MM.1S (cell line): ENCODE measurements at regions not wholly inside any gene's neighbourhood (a gene's known extent, or its start where the extent isn't known, plus 50 kb on each side); places are given as distances from the start of the nearest gene placed in this dataset.

Experiments
- DNase-seq: peaks from one replicate; pipeline ENCODE4 v3.0.0-alpha.2; 2015
- H2AFZ ChIP-seq: fragments of 300-600 bp; sonication (generic); 2 replicates; pipeline ENCODE4 v1.6.0; 2016; ENCODE audit warnings: antibody characterized with exemption, low read length
- H3F3A ChIP-seq: fragments of 300-600 bp; sonication (generic); 2 replicates; pipeline ENCODE4 v1.6.1; 2016; ENCODE audit warnings: mild to moderate bottlenecking, antibody characterized with exemption, low read length, moderate library complexity, mixed read lengths; ENCODE audit not compliant: insufficient read depth
- H3K27ac ChIP-seq: fragments of 300-600 bp; sonication (generic); 2 replicates; pipeline ENCODE4 v1.5.1; 2016; ENCODE audit warnings: mild to moderate bottlenecking, low read length
- H3K27me3 ChIP-seq: fragments of 300-600 bp; sonication (generic); replicated peaks from 2 replicates; pipeline ENCODE4 v1.6.0; 2016; ENCODE audit warnings: low read length; ENCODE audit not compliant: insufficient read depth
- H3K36me3 ChIP-seq: fragments of 300-600 bp; sonication (generic); replicated peaks from 2 replicates; pipeline ENCODE4 v1.6.1; 2016; ENCODE audit warnings: mild to moderate bottlenecking, low read length, mixed read lengths; ENCODE audit not compliant: insufficient read depth
- H3K4me1 ChIP-seq: fragments of 300-600 bp; sonication (generic); 2 replicates; pipeline ENCODE4 v1.6.1; 2016; ENCODE audit warnings: low read length, mixed read lengths
- H3K4me2 ChIP-seq: fragments of 300-600 bp; sonication (generic); 2 replicates; pipeline ENCODE4 v1.6.0; 2016; ENCODE audit warnings: low read depth, low read length
- H3K4me3 ChIP-seq: fragments of 300-600 bp; sonication (generic); 2 replicates; pipeline ENCODE4 v1.5.1; 2016; ENCODE audit warnings: low read length, mixed read lengths
- H3K79me2 ChIP-seq: fragments of 300-600 bp; sonication (generic); 2 replicates; pipeline ENCODE4 v1.6.1; 2016; ENCODE audit warnings: mixed run types, low read length, mixed read lengths
- H3K9ac ChIP-seq: fragments of 300-600 bp; sonication (generic); 2 replicates; pipeline ENCODE4 v1.6.1; 2016; ENCODE audit warnings: low read length, mixed read lengths
- H3K9me2 ChIP-seq: fragments of 300-600 bp; sonication (generic); replicated peaks from 2 replicates; pipeline ENCODE4 v1.6.1; 2016; ENCODE audit warnings: mild to moderate bottlenecking, low read length, mixed read lengths; ENCODE audit not compliant: insufficient read depth
- H3K9me3 ChIP-seq: fragments of 300-600 bp; sonication (generic); replicated peaks from 2 replicates; pipeline ENCODE4 v1.6.1; 2016; ENCODE audit warnings: mild to moderate bottlenecking, low read length, mixed read lengths; ENCODE audit not compliant: insufficient read depth
- H4K20me1 ChIP-seq: fragments of 300-600 bp; sonication (generic); 2 replicates; pipeline ENCODE4 v1.6.1; 2016; ENCODE audit warnings: mild to moderate bottlenecking, low read length, moderate library complexity, mixed read lengths; ENCODE audit not compliant: insufficient read depth
- EZH2 ChIP-seq: fragments of 300-600 bp; sonication (generic); optimal IDR thresholded peaks from 2 replicates; pipeline ENCODE3; 2017; ENCODE audit warnings: low read depth, mild to moderate bottlenecking, antibody characterized with exemption, low read length, mixed read lengths
- EZH2phosphoT487 ChIP-seq: fragments of 300-600 bp; sonication (generic); IDR thresholded peaks from 2 replicates; pipeline ENCODE4 v1.6.1; 2018; ENCODE audit warnings: antibody characterized with exemption, low read length
- TF ChIP-seq, protein P1 (sequence below): fragments of 300-600 bp; sonication (generic); IDR thresholded peaks from 2 replicates; pipeline ENCODE4 v1.5.1; 2016; ENCODE audit warnings: antibody characterized with exemption, low read length, mixed read lengths

DNA sequence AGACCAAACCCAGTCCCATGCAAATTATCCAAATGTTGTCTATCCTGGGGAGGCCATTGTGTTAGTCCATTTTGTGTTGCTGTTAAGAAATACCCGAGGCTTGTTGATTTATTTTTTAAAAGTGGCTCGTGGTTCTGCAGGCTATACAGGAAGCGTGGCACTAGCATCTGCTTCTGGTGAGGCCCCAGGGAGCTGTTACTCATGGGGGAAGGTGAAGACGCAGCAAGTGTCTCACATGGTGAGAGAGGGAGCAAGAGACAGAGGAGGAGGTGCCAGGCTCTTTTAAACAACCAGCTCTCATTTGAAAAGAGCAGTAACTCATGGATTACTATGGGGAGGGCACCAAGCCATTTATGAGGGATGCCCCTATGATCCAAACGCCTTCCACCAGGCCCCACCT, 80.3 kb upstream of the ARL4C start:
- Histone ChIP-seq H3K4me2 (no peak overlapping the region), H4K20me1 (no peaks in the 10 kb centered on the region), H3K27ac (no peak overlapping the region), H3K9ac (no peak overlapping the region), H3K79me2 (no peaks in the 10 kb centered on the region), H2AFZ (no peak overlapping the region), H3K27me3 (no peaks in the 10 kb centered on the region), H3K4me1 (no peaks in the 10 kb centered on the region), H3K36me3 (no peaks in the 10 kb centered on the region), H3K9me3 (no peaks in the 10 kb centered on the region), H3K9me2 (no peaks in the 10 kb centered on the region), H3F3A (no peaks in the 10 kb centered on the region), H3K4me3 (no peak overlapping the region)
- TF ChIP-seq, protein P1, sequence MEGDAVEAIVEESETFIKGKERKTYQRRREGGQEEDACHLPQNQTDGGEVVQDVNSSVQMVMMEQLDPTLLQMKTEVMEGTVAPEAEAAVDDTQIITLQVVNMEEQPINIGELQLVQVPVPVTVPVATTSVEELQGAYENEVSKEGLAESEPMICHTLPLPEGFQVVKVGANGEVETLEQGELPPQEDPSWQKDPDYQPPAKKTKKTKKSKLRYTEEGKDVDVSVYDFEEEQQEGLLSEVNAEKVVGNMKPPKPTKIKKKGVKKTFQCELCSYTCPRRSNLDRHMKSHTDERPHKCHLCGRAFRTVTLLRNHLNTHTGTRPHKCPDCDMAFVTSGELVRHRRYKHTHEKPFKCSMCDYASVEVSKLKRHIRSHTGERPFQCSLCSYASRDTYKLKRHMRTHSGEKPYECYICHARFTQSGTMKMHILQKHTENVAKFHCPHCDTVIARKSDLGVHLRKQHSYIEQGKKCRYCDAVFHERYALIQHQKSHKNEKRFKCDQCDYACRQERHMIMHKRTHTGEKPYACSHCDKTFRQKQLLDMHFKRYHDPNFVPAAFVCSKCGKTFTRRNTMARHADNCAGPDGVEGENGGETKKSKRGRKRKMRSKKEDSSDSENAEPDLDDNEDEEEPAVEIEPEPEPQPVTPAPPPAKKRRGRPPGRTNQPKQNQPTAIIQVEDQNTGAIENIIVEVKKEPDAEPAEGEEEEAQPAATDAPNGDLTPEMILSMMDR: no peak
- TF ChIP-seq EZH2phosphoT487 (no peak), EZH2 (no peak)
- no peak for DNase-seq

DNA sequence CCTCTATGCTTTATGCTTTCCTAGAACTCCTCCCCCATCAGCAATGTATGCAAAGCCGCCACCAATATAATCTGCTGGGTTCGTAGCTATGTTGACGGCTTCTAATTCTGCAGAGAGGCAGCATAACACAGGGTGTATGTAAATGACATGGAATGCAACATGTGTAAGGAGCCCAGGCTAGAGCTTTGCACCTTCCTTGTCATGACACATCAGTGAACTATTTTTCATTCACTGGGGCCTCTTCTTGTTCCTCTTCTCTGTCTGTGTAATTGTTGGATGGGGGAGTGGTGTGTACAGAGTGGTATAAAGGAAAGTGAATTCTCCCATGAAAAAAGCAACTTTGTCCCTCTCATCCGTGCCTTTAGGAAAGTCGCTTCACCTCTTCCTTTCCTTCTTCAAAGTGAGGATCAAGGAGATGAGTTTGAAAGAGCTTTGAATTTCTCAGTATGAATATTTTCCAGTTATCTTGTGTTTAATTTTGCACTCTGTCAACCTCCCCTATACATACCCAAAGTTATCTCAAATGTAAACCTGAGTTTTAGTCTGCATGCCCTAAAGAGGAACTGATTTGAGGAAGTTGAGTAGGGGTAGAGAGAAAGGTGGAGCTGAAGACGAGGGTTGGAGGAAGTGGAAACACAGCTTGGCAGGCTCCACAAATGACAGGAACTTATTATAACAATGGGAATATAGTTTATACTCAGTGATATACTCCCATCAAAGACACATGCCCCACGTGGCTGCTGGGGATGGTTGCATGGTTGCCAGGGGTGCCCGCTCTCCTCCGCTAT, 74.9 kb upstream of the ARL4C start:
- no peaks in the 10 kb centered on the region for H3K9me2 ChIP-seq
- H3K9me3 ChIP-seq: no peaks in the 10 kb centered on the region
- no peak overlapping the region for H3K27ac ChIP-seq
- H2AFZ ChIP-seq: no peak overlapping the region
- H4K20me1 ChIP-seq: no peaks in the 10 kb centered on the region
- H3K4me2 ChIP-seq: no peak overlapping the region
- TF ChIP-seq EZH2phosphoT487: no peak
- TF ChIP-seq, protein P1: no peak
- no peak for TF ChIP-seq EZH2
- no peak overlapping the region for H3K9ac ChIP-seq
- H3K27me3 ChIP-seq: no peaks in the 10 kb centered on the region
- H3F3A ChIP-seq: no peaks in the 10 kb centered on the region
- no peak overlapping the region for H3K4me3 ChIP-seq
- H3K36me3 ChIP-seq: no peaks in the 10 kb centered on the region
- H3K4me1 ChIP-seq: no peaks in the 10 kb centered on the region
- no peak for DNase-seq
- no peaks in the 10 kb centered on the region for H3K79me2 ChIP-seq

DNA sequence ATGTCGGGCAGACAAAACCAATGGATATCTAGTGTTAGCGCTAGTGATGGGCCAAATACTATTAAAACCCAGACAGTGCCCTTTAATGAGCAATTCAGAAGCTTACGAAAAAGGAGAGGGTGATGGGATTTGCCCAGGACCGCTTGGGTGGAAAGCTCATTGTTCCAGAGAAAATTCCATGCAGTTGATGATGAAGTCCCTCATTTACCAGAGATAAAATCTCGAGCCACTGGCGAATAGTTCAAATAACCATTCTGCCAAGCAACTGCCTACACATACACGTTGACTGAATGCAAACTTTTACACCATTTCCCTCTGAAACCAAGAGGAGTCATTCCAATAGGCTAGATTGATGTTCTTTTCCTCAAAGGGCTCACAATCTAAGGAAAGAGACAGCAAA, 73.6 kb upstream of the ARL4C start:
- H3F3A ChIP-seq: no peaks in the 10 kb centered on the region
- H3K79me2 ChIP-seq: no peaks in the 10 kb centered on the region
- no peaks in the 10 kb centered on the region for H3K9me2 ChIP-seq
- H3K27me3 ChIP-seq: no peaks in the 10 kb centered on the region
- H3K4me3 ChIP-seq: no peak overlapping the region
- no peak for DNase-seq
- no peak overlapping the region for H3K9ac ChIP-seq
- H3K4me1 ChIP-seq: no peaks in the 10 kb centered on the region
- no peak overlapping the region for H3K27ac ChIP-seq
- no peak for TF ChIP-seq EZH2phosphoT487
- TF ChIP-seq EZH2: no peak
- TF ChIP-seq, protein P1: no peak
- no peaks in the 10 kb centered on the region for H4K20me1 ChIP-seq
- no peak overlapping the region for H3K4me2 ChIP-seq
- H2AFZ ChIP-seq: no peak overlapping the region
- no peaks in the 10 kb centered on the region for H3K9me3 ChIP-seq
- no peaks in the 10 kb centered on the region for H3K36me3 ChIP-seq
